Calu3 (cell line): ENCODE measurements at regions not wholly inside any gene's neighbourhood (a gene's known extent, or its start where the extent isn't known, plus 50 kb on each side); places are given as distances from the start of the nearest gene placed in this dataset.

Experiments
- BruUV-seq: library from RNA; stranded (reverse); fragments of 400-500 nt; replicated peaks from 2 replicates; lab custom pipeline; 2021; lab: Mats Ljungman, UMichigan
- CTCF ChIA-PET: fragments of 300-600 bp; sonication (Branson Sonifier 250); formaldehyde crosslinking; loops from one replicate; lab custom pipeline; 2022; ENCODE audit warnings: antibody characterized with exemption; lab: Charles Lee
- DNase-seq: peaks from one replicate; pipeline ENCODE4 v3.0.0; 2022
- H3K27ac Mint-ChIP-seq: one replicate; pipeline ENCODE4 v1.8.0; 2022; ENCODE audit warnings: mixed read lengths; ENCODE audit not compliant: unreplicated experiment
- H3K27me3 Mint-ChIP-seq: one replicate; pipeline ENCODE4 v1.8.0; 2022; ENCODE audit warnings: mixed read lengths; ENCODE audit not compliant: unreplicated experiment
- H3K36me3 Mint-ChIP-seq: one replicate; pipeline ENCODE4 v1.8.0; 2022; ENCODE audit warnings: mild to moderate bottlenecking, moderate library complexity, mixed read lengths; ENCODE audit not compliant: insufficient read depth, unreplicated experiment
- H3K4me1 Mint-ChIP-seq: one replicate; pipeline ENCODE4 v1.8.0; 2022; ENCODE audit warnings: mild to moderate bottlenecking, low read depth, mixed read lengths; ENCODE audit not compliant: unreplicated experiment
- H3K4me3 Mint-ChIP-seq: one replicate; pipeline ENCODE4 v1.8.0; 2022; ENCODE audit warnings: mild to moderate bottlenecking, low read depth, moderate library complexity, mixed read lengths; ENCODE audit not compliant: unreplicated experiment
- H3K9me3 Mint-ChIP-seq: one replicate; pipeline ENCODE4 v1.8.0; 2022; ENCODE audit warnings: low read depth, mixed read lengths; ENCODE audit not compliant: unreplicated experiment
- CTCF ChIP-seq: fragments of 200-600 bp; IDR thresholded peaks from one replicate; pipeline ENCODE4 v1.8.0; 2022; ENCODE audit warnings: antibody characterized with exemption; ENCODE audit not compliant: unreplicated experiment
- intact Hi-C: fragments of 100-400 bp; cut with micrococcal nuclease; formaldehyde crosslinking; loops from one replicate; pipeline ENCODE4 v1.10.0; 2022; ENCODE audit not compliant: unreplicated experiment

GRCh38 chr4:148808416-148808815 lies 366.2 kb upstream of the NR3C2 start:
- no peak for TF ChIP-seq CTCF
- H3K36me3 Mint-ChIP-seq = no peaks in the 10 kb centered on the region
- DNase-seq = no peak
- no peaks in the 10 kb centered on the region for H3K27me3 Mint-ChIP-seq
- no peak overlapping the region for H3K4me3 Mint-ChIP-seq
- H3K27ac Mint-ChIP-seq = no peak overlapping the region
- H3K4me1 Mint-ChIP-seq = no peaks in the 10 kb centered on the region
- intact Hi-C loops = no loop called here
- CTCF ChIA-PET = no interaction called here
- BruUV-seq = no TSS peak
- peaks cover 3% of the 10 kb centered on the region for H3K9me3 Mint-ChIP-seq

- no peaks in the 10 kb centered on the region for H3K36me3 Mint-ChIP-seq
- no peak for DNase-seq
- TF ChIP-seq CTCF = no peak
- no peaks in the 10 kb centered on the region for H3K9me3 Mint-ChIP-seq
- H3K27ac Mint-ChIP-seq = no peak overlapping the region
- CTCF ChIA-PET = no interaction called here
- peaks cover 13% of the 10 kb centered on the region for H3K4me1 Mint-ChIP-seq
- no peak overlapping the region for H3K4me3 Mint-ChIP-seq
- H3K27me3 Mint-ChIP-seq = no peaks in the 10 kb centered on the region
- intact Hi-C loops = no loop called here
- no TSS peak for BruUV-seq
Observed at GRCh38 chr4:148800940-148801339, 358.7 kb upstream of the NR3C2 start.

- CTCF ChIA-PET = no interaction called here
Observed at GRCh38 chr4:148800336-148800885, 358.2 kb upstream of the NR3C2 start.

GRCh38 chr4:148795156-148795864 lies 353.1 kb upstream of the NR3C2 start:
- CTCF ChIA-PET = interaction anchor here (1.0 kb wide), 1 partner anchor 13 kb away, joined by 3 read pairs; no protein-coding TSS in a partner anchor
- intact Hi-C loops = loop anchor here (2.0 to 10.0 kb wide), 2 partner anchors 57 to 511 kb away; no protein-coding TSS in a partner anchor
- H3K9me3 Mint-ChIP-seq = no peaks in the 10 kb centered on the region
- peak; percentile 66 for DNase-seq
- peak overlapping the region; percentile 45 for H3K27ac Mint-ChIP-seq
- H3K4me3 Mint-ChIP-seq = peak overlapping the region; percentile 3
- no peaks in the 10 kb centered on the region for H3K36me3 Mint-ChIP-seq
- no peak for TF ChIP-seq CTCF
- no TSS peak for BruUV-seq
- peaks cover 45% of the 10 kb centered on the region for H3K4me1 Mint-ChIP-seq
- no peaks in the 10 kb centered on the region for H3K27me3 Mint-ChIP-seq

More at GRCh38 chr4:148800336-148800885, 358.2 kb upstream of the NR3C2 start:
- no peaks in the 10 kb centered on the region for H3K9me3 Mint-ChIP-seq
- H3K36me3 Mint-ChIP-seq = no peaks in the 10 kb centered on the region
- intact Hi-C loops = no loop called here
- H3K4me3 Mint-ChIP-seq = no peak overlapping the region
- no TSS peak for BruUV-seq
- H3K27me3 Mint-ChIP-seq = no peaks in the 10 kb centered on the region
- TF ChIP-seq CTCF = no peak
- DNase-seq = no peak
- no peak overlapping the region for H3K27ac Mint-ChIP-seq
- H3K4me1 Mint-ChIP-seq = peaks cover 19% of the 10 kb centered on the region
